Mucosa of descending colon (tissue), 3 donors: ENCODE measurements at regions not wholly inside any gene's neighbourhood (a gene's known extent, or its start where the extent isn't known, plus 50 kb on each side); places are given as distances from the start of the nearest gene placed in this dataset.

ENCODE experiments used
- ATAC-seq: fragments of 200-7000 bp; cut with Tn5 transposase; one replicate; pipeline ENCODE4 v1.9.1; 2020; ENCODE audit warnings: mild to moderate bottlenecking, moderate library complexity
- DNase-seq, 3 donors: peaks; one replicate each; pipeline ENCODE4 v3.0.0-alpha.2; 2020
- H3K36me3 ChIP-seq: fragments of 200-600 bp; one replicate; pipeline ENCODE4 v1.8.0; 2021; ENCODE audit warnings: low read depth, mild to moderate bottlenecking
- H3K4me1 ChIP-seq: fragments of 200-600 bp; one replicate; pipeline ENCODE4 v1.8.0; 2021; ENCODE audit warnings: low read depth, mild to moderate bottlenecking
- H3K4me3 ChIP-seq: fragments of 200-600 bp; one replicate; pipeline ENCODE4 v1.8.0; 2021; ENCODE audit warnings: mild to moderate bottlenecking
- H3K9me3 ChIP-seq: fragments of 200-600 bp; one replicate; pipeline ENCODE4 v1.8.0; 2021; ENCODE audit warnings: mild to moderate bottlenecking
- CTCF ChIP-seq: fragments of 200-600 bp; IDR thresholded peaks from one replicate; pipeline ENCODE4 v1.8.0; 2022; ENCODE audit warnings: antibody characterized with exemption, mild to moderate bottlenecking
- intact Hi-C, 2 donors: fragments of 100-400 bp; cut with DNase I in 1 of 2; cut with micrococcal nuclease in 1 of 2; formaldehyde crosslinking; loops; one replicate each; pipeline versions ENCODE4 v1.11.0 to v1.11.1; 2022; cut with DNase I, micrococcal nuclease
- donor health status: DM: no; HTN: no; CAD: no; lungs with moderate emphysema.
- donor health status: DM: no; HTN: no; CAD: no.
- donor health status: DM: no; HTN: yes; CAD: no.

- H3K9me3 ChIP-seq, result peaks cover 17% of the 10 kb centered on the region
- TF ChIP-seq CTCF, result no peak
- no peaks in the 10 kb centered on the region for H3K4me1 ChIP-seq
- intact Hi-C loops, result no loop called here
- no peak for DNase-seq
- ATAC-seq, result no peak
- H3K4me3 ChIP-seq, result no peak overlapping the region
- H3K36me3 ChIP-seq, result no peaks in the 10 kb centered on the region
Observed at GRCh38 chr12:73726881-73727280, 810.8 kb upstream of the ATXN7L3B start.

- no peaks in the 10 kb centered on the region for H3K36me3 ChIP-seq
- TF ChIP-seq CTCF, result no peak
- ATAC-seq (no peak), DNase-seq (no peak)
- H3K4me1 ChIP-seq, result no peaks in the 10 kb centered on the region
- H3K9me3 ChIP-seq, result peaks cover 20% of the 10 kb centered on the region
- no peak overlapping the region for H3K4me3 ChIP-seq
- intact Hi-C loops, result no loop called here
Observed at GRCh38 chr12:73731658-73732057, 806.0 kb upstream of the ATXN7L3B start.

- Histone ChIP-seq H3K4me1 (no peaks in the 10 kb centered on the region), H3K9me3 (peaks cover 44% of the 10 kb centered on the region), H3K36me3 (no peaks in the 10 kb centered on the region), H3K4me3 (no peak overlapping the region)
- no peak for DNase-seq
- no peak for ATAC-seq
- intact Hi-C loops, result no loop called here
- TF ChIP-seq CTCF, result no peak
Observed at GRCh38 chr12:73769337-73769736, 768.3 kb upstream of the ATXN7L3B start.

GRCh38 chr12:73798523-73798922 is 739.1 kb upstream of the ATXN7L3B start:
- Histone ChIP-seq H3K9me3 (peaks cover 22% of the 10 kb centered on the region), H3K36me3 (no peaks in the 10 kb centered on the region), H3K4me3 (no peak overlapping the region), H3K4me1 (no peaks in the 10 kb centered on the region)
- no peak for TF ChIP-seq CTCF
- ATAC-seq (no peak), DNase-seq (no peak)
- intact Hi-C loops, result no loop called here

DNA sequence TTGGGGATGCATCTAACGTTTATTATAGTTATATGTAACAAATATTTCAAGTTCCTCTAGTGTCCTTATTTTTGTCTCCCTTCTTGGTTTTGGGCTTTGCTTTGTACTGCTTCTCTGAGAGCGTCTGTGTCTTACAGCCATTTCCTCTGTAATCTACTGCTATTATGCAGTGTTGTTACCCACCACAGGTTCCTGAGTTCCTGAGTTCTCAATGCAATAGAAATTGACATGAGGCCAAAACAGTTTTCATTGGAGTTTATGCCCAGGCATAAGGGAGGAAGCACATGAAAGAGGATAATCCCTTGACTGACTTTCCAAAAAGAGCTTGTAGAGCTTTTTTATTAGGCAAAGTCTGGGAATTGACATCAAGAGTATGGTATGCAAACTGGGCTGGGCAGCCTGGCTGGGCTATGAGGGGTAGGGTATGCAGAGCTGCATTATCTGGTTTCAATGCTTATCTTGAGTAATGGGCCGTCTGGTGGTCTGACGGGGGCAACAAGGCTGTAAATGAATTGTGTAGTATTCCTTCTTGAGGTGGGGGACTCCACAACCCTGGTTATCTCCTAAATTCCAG is 722.5 kb upstream of the ATXN7L3B start:
- Histone ChIP-seq H3K4me3 (no peak overlapping the region), H3K9me3 (no peaks in the 10 kb centered on the region), H3K4me1 (no peaks in the 10 kb centered on the region), H3K36me3 (no peaks in the 10 kb centered on the region)
- TF ChIP-seq CTCF, result no peak
- DNase-seq, result peak in 1 of 3 donors; percentile 26
- ATAC-seq, result no peak
- intact Hi-C loops, result no loop called here

DNA sequence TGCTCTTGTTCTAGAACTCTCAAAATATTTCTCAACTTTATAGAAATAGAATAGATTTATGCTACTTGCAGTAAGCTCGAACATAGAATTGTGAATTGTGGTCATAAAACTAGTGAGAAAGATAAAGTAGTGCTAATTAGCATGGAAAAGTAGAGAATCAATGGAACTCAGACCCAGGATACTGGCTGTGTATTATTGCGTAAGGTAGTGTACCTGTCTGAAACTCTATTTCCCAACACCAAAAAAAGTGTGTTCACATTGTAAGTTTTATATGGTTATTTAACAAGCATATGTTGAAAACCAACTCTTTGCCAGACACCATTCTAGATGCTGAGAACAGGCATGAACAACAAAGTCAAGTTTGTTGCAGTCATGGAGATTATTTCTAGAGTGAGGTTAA is 720.5 kb upstream of the ATXN7L3B start:
- Histone ChIP-seq H3K4me1 (no peaks in the 10 kb centered on the region), H3K9me3 (no peaks in the 10 kb centered on the region), H3K4me3 (no peak overlapping the region), H3K36me3 (no peaks in the 10 kb centered on the region)
- no peak for TF ChIP-seq CTCF
- ATAC-seq (no peak), DNase-seq (no peak)
- intact Hi-C loops, result no loop called here
